Naive thymus-derived CD8-positive, alpha-beta T cell (primary cell): ENCODE measurements at regions not wholly inside any gene's neighbourhood (a gene's known extent, or its start where the extent isn't known, plus 50 kb on each side); places are given as distances from the start of the nearest gene placed in this dataset.

Source experiments
- ATAC-seq, 2 donors: fragments of 150-1000 bp; cut with Tn5 transposase in 1 of 2; sonication (Bioruptor Pico), chemical (Tn5 transposase) in 1 of 2; 1 replicate in 1 of 2; 2 replicates in 1 of 2; pipeline ENCODE4 v1.10.0; 2021; ENCODE audit warnings: mild to moderate bottlenecking in 2 of 2, moderate library complexity in 2 of 2
- POLR2A ChIA-PET: fragments of 350-600 bp; sonication (Branson Sonifier 250); formaldehyde crosslinking; loops from one replicate; lab custom pipeline; 2021; ENCODE audit warnings: antibody characterized with exemption; lab: Charles Lee
- DNase-seq, 10 donors: peaks; one replicate each; pipeline versions ENCODE4 v3.0.0 to v3.0.0-alpha.2; 2020 to 2022
- H3K27ac Mint-ChIP-seq, 10 donors: one replicate each; pipeline ENCODE4 v1.8.0; 2020 to 2022; ENCODE audit warnings: mild to moderate bottlenecking in 10 of 10, mixed read lengths in 10 of 10, moderate library complexity in 4 of 10, inconsistent platforms in 1 of 10
- H3K27me3 Mint-ChIP-seq, 5 donors: one replicate each; pipeline ENCODE4 v1.8.0; 2021 to 2022; ENCODE audit warnings: mixed read lengths in 5 of 5
- H3K36me3 Mint-ChIP-seq, 3 donors: one replicate each; pipeline ENCODE4 v1.8.0; 2020 to 2022; ENCODE audit warnings: mixed read lengths in 3 of 3, mild to moderate bottlenecking in 2 of 3, inconsistent platforms in 1 of 3
- H3K4me1 Mint-ChIP-seq, 4 donors: one replicate each; pipeline ENCODE4 v1.8.0; 2021 to 2022; ENCODE audit warnings: mixed read lengths in 4 of 4
- H3K4me3 Mint-ChIP-seq, 10 donors: one replicate each; pipeline ENCODE4 v1.8.0; 2020 to 2022; ENCODE audit warnings: mild to moderate bottlenecking in 10 of 10, mixed read lengths in 10 of 10, moderate library complexity in 6 of 10, inconsistent platforms in 1 of 10
- H3K9me3 Mint-ChIP-seq, 9 donors: one replicate each; pipeline ENCODE4 v1.8.0; 2020 to 2022; ENCODE audit warnings: mixed read lengths in 9 of 9, mild to moderate bottlenecking in 3 of 9, inconsistent platforms in 1 of 9, moderate library complexity in 1 of 9

GRCh38 chr12:65656891-65657351 lies 167.4 kb upstream of the HMGA2 start:
- no peak overlapping the region for H3K4me3 Mint-ChIP-seq
- no peaks in the 10 kb centered on the region for H3K36me3 Mint-ChIP-seq
- H3K27ac Mint-ChIP-seq: no peak overlapping the region
- ATAC-seq: no peak
- H3K27me3 Mint-ChIP-seq: peaks cover 5 to 23% (median 11%) of the 10 kb centered on the region in 5 donors
- POLR2A ChIA-PET: no interaction called here
- peaks cover 0 to 2% (median 0%) of the 10 kb centered on the region in 9 donors for H3K9me3 Mint-ChIP-seq
- no peaks in the 10 kb centered on the region for H3K4me1 Mint-ChIP-seq
- DNase-seq: no peak

DNA sequence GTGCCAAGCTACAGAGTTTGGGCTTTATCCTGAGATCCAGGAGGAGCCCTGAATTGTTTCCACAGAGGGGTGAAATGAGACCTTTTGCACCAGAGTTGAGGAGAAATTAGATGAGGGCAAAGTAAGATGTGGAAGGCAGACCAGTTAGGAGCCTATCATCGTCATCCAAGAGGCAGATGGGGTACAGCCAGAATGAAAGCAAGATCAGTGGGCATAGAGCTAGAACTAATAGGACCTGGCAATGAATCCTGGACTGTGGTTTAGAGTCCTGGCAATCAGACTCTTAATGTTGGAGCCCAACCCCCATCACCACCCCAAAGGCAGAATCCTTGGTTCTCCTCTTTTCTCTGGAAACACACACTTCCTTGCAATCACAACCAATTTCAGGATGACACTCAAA lies 166.6 kb upstream of the HMGA2 start:
- no peaks in the 10 kb centered on the region for H3K36me3 Mint-ChIP-seq
- POLR2A ChIA-PET: no interaction called here
- H3K27me3 Mint-ChIP-seq: peaks cover 5 to 20% (median 11%) of the 10 kb centered on the region in 5 donors
- DNase-seq (no peak), ATAC-seq (no peak)
- peaks cover 0 to 2% (median 0%) of the 10 kb centered on the region in 9 donors for H3K9me3 Mint-ChIP-seq
- H3K4me1 Mint-ChIP-seq: no peaks in the 10 kb centered on the region
- H3K27ac Mint-ChIP-seq: no peak overlapping the region
- H3K4me3 Mint-ChIP-seq: no peak overlapping the region

- no peak for DNase-seq
- H3K36me3 Mint-ChIP-seq: no peaks in the 10 kb centered on the region
- H3K4me3 Mint-ChIP-seq: no peak overlapping the region
- H3K9me3 Mint-ChIP-seq: peaks cover 0 to 2% (median 0%) of the 10 kb centered on the region in 9 donors
- POLR2A ChIA-PET: no interaction called here
- H3K4me1 Mint-ChIP-seq: no peaks in the 10 kb centered on the region
- H3K27ac Mint-ChIP-seq: no peak overlapping the region
- ATAC-seq: no peak
- H3K27me3 Mint-ChIP-seq: peaks cover 5 to 20% (median 11%) of the 10 kb centered on the region in 5 donors
These were observed 165.9 kb upstream of the HMGA2 start for GRCh38 chr12:65658360-65658759.

- DNase-seq: no peak
- H3K4me3 Mint-ChIP-seq: no peak overlapping the region
- no peaks in the 10 kb centered on the region for H3K36me3 Mint-ChIP-seq
- peaks cover 0 to 3% (median 2%) of the 10 kb centered on the region in 9 donors for H3K9me3 Mint-ChIP-seq
- H3K4me1 Mint-ChIP-seq: no peaks in the 10 kb centered on the region
- no peak for ATAC-seq
- H3K27me3 Mint-ChIP-seq: peaks cover 5 to 20% (median 11%) of the 10 kb centered on the region in 5 donors
- H3K27ac Mint-ChIP-seq: no peak overlapping the region
- POLR2A ChIA-PET: no interaction called here
These were observed 164.6 kb upstream of the HMGA2 start for GRCh38 chr12:65659681-65660080.

DNA sequence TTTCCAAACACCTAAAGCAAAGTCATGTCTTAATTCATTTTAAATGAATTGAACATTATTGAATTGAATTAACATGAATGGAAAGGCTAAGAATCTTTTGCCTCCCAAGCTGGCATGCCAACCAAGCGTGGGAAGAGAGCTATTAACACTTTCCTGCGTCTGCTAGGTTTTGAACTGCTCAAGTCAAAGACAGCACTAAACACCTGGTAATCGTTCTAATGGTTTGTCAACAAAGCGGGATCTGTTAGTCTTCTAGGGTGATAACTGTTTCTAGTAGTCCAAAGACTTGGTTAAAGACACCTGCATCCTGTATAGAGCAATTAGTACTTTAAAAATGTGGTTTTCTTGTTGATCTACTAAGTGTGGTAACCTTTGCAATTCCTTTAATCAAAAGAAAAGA lies 164.2 kb upstream of the HMGA2 start:
- H3K36me3 Mint-ChIP-seq: no peaks in the 10 kb centered on the region
- H3K9me3 Mint-ChIP-seq: peaks cover 0 to 7% (median 2%) of the 10 kb centered on the region in 9 donors
- peaks cover 8 to 23% (median 11%) of the 10 kb centered on the region in 5 donors for H3K27me3 Mint-ChIP-seq
- no peaks in the 10 kb centered on the region for H3K4me1 Mint-ChIP-seq
- DNase-seq (no peak), ATAC-seq (no peak)
- H3K4me3 Mint-ChIP-seq: no peak overlapping the region
- H3K27ac Mint-ChIP-seq: no peak overlapping the region
- POLR2A ChIA-PET: no interaction called here

DNA sequence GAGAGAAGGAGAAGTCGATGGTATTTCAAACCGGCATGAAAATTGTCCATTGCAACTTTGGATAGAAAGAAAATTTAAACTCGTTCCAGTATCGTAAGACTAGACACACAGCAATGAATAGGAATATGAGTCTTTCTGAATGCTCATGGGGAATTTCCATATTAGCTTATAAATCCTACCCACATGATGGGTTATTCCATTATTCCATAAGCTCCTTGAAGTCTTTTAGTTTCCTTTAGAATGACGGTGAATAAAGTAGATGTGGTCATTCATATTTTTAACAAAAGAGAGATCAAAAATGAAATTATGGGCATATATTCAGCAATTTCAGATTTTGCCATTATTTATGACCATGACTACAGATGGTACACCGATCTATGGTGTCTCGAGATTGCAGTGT lies 163.4 kb upstream of the HMGA2 start:
- Mint-ChIP-seq H3K27me3 (peaks cover 8 to 28% (median 11%) of the 10 kb centered on the region in 5 donors), H3K9me3 (peaks cover 0 to 8% (median 2%) of the 10 kb centered on the region in 9 donors), H3K4me1 (no peaks in the 10 kb centered on the region), H3K4me3 (no peak overlapping the region), H3K27ac (no peak overlapping the region), H3K36me3 (no peaks in the 10 kb centered on the region)
- no peak for ATAC-seq
- DNase-seq: no peak
- POLR2A ChIA-PET: no interaction called here

GRCh38 chr12:65662590-65662989 lies 161.7 kb upstream of the HMGA2 start:
- H3K27me3 Mint-ChIP-seq: peaks cover 8 to 29% (median 9%) of the 10 kb centered on the region in 5 donors
- peaks cover 0 to 8% (median 2%) of the 10 kb centered on the region in 9 donors for H3K9me3 Mint-ChIP-seq
- H3K27ac Mint-ChIP-seq: no peak overlapping the region
- no peak for ATAC-seq
- no peaks in the 10 kb centered on the region for H3K4me1 Mint-ChIP-seq
- no peak for DNase-seq
- POLR2A ChIA-PET: no interaction called here
- no peaks in the 10 kb centered on the region for H3K36me3 Mint-ChIP-seq
- no peak overlapping the region for H3K4me3 Mint-ChIP-seq

DNA sequence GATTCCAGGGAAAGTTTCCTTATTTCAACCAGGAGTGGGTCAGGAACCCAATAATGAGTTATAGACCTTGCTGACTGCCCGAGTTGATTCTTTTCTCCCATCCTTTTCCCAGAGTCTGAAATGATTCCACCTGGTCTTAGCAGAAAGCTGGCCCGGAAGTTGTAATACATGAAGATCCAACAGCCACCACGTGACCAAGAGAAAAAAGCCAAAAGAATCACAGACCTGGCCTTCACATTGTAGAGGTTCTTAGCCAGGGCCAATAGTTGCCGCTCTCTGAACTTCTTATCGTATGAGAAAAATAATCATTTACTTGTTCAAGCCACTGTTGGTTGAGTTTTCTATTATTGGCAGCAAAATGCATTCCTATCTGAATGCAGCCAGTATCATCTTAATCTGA lies 161.2 kb upstream of the HMGA2 start:
- H3K4me3 Mint-ChIP-seq: no peak overlapping the region
- peaks cover 0 to 8% (median 2%) of the 10 kb centered on the region in 9 donors for H3K9me3 Mint-ChIP-seq
- POLR2A ChIA-PET: no interaction called here
- ATAC-seq (no peak), DNase-seq (no peak)
- no peaks in the 10 kb centered on the region for H3K4me1 Mint-ChIP-seq
- H3K27me3 Mint-ChIP-seq: peaks cover 8 to 24% (median 9%) of the 10 kb centered on the region in 5 donors
- H3K36me3 Mint-ChIP-seq: no peaks in the 10 kb centered on the region
- no peak overlapping the region for H3K27ac Mint-ChIP-seq

DNA sequence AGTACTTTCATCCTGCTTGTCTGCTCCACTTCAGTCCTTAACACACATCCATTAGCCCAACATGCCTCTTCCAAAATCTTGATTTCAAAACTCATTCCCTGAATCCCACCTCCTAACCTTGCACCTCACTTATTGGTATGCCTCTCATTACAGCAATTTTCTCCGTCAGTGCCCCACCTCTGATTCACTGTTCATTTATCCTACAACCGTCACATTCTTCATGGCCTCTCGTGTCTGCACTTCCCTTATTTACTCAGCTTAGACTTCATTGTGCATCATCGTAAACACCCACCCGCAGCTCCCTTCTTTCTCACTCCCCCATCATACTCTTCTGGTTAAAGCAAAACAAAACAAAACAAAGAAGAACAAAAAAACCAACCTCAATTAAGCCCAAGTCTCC lies 160.6 kb upstream of the HMGA2 start:
- Mint-ChIP-seq H3K9me3 (peaks cover 0 to 8% (median 0%) of the 10 kb centered on the region in 9 donors), H3K4me1 (no peaks in the 10 kb centered on the region), H3K27ac (no peak overlapping the region), H3K36me3 (no peaks in the 10 kb centered on the region), H3K4me3 (no peak overlapping the region), H3K27me3 (peaks cover 8 to 24% (median 9%) of the 10 kb centered on the region in 5 donors)
- DNase-seq: no peak
- ATAC-seq: no peak
- POLR2A ChIA-PET: no interaction called here

- POLR2A ChIA-PET: no interaction called here
- ATAC-seq: no peak
- peaks cover 0 to 8% (median 0%) of the 10 kb centered on the region in 9 donors for H3K9me3 Mint-ChIP-seq
These were observed 159.5 kb upstream of the HMGA2 start for GRCh38 chr12:65664715-65665250.

GRCh38 chr12:65665817-65666216 lies 158.5 kb upstream of the HMGA2 start:
- DNase-seq (no peak), ATAC-seq (no peak)
- no peak overlapping the region for H3K27ac Mint-ChIP-seq
- no peak overlapping the region for H3K4me3 Mint-ChIP-seq
- peaks cover 0 to 8% (median 0%) of the 10 kb centered on the region in 9 donors for H3K9me3 Mint-ChIP-seq
- POLR2A ChIA-PET: no interaction called here
- H3K4me1 Mint-ChIP-seq: no peaks in the 10 kb centered on the region
- no peaks in the 10 kb centered on the region for H3K36me3 Mint-ChIP-seq
- peaks cover 0 to 19% (median 2%) of the 10 kb centered on the region in 5 donors for H3K27me3 Mint-ChIP-seq

More at GRCh38 chr12:65664715-65665250, 159.5 kb upstream of the HMGA2 start:
- H3K36me3 Mint-ChIP-seq: no peaks in the 10 kb centered on the region
- no peaks in the 10 kb centered on the region for H3K4me1 Mint-ChIP-seq
- H3K27me3 Mint-ChIP-seq: peaks cover 0 to 24% (median 3%) of the 10 kb centered on the region in 5 donors
- H3K27ac Mint-ChIP-seq: no peak overlapping the region
- no peak for DNase-seq
- no peak overlapping the region for H3K4me3 Mint-ChIP-seq

DNA sequence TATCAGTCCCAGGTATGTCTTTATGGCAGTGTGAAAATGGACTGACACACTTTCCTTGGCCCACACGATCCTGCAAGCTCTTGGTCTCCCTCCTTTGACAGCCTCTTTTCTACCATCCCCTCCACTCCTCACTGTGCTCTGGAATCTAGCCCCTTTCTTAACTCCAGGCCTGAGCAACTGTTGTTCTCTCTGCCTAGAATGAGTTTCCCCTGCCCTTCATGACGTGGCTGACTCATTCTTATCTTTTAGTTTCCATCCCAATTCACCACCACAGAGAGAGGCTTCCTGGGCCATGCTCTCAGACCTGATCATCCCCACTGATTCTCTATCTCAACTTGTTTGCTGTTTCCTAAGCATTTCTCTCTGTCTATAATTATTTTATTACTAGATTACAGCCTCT lies 157.4 kb upstream of the HMGA2 start:
- ATAC-seq (no peak), DNase-seq (no peak)
- Mint-ChIP-seq H3K4me1 (no peaks in the 10 kb centered on the region), H3K27ac (no peak overlapping the region), H3K36me3 (no peaks in the 10 kb centered on the region), H3K9me3 (peaks cover 0 to 8% (median 0%) of the 10 kb centered on the region in 9 donors), H3K4me3 (no peak overlapping the region), H3K27me3 (peaks cover 0 to 21% (median 2%) of the 10 kb centered on the region in 5 donors)
- POLR2A ChIA-PET: no interaction called here

DNA sequence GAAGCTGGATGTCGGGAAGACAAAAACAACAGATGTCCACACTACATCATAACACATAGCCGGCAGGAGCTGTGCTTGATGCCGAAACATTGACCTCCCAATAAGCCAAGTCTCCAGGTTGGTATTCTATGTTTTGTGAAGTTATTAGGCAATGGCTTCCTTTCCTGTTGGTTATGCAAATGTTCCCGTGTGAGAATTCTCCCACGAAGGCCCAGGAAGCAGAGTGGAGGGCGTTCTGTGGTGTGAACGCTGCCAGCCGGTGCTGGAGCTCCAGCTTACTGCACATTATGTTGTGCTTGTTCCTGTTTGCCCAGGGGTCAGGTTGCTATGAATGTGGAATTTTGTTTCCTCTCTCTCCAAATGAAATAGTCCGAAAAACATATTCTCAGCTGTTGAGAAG lies 156.4 kb upstream of the HMGA2 start:
- Mint-ChIP-seq H3K27ac (no peak overlapping the region), H3K9me3 (peaks cover 0 to 8% (median 0%) of the 10 kb centered on the region in 9 donors), H3K4me3 (no peak overlapping the region), H3K27me3 (peaks cover 0 to 21% (median 2%) of the 10 kb centered on the region in 5 donors), H3K36me3 (no peaks in the 10 kb centered on the region), H3K4me1 (no peaks in the 10 kb centered on the region)
- POLR2A ChIA-PET: no interaction called here
- no peak for ATAC-seq
- no peak for DNase-seq
